GM06990 (cell line): ENCODE measurements at regions not wholly inside any gene's neighbourhood (a gene's known extent, or its start where the extent isn't known, plus 50 kb on each side); places are given as distances from the start of the nearest gene placed in this dataset.

Experiments used
- DNase-seq: peaks from one replicate; pipeline ENCODE4 v3.0.0-alpha.2; 2011; ENCODE audit not compliant: insufficient read length; ENCODE audit errors: extremely low read depth
- H3K27me3 ChIP-seq: replicated peaks from 2 replicates; pipeline ENCODE4 v1.6.0; 2011; ENCODE audit warnings: low read length; ENCODE audit not compliant: control insufficient read depth, insufficient read depth
- H3K36me3 ChIP-seq: 2 replicates; pipeline ENCODE4 v1.5.1; 2011; ENCODE audit warnings: low read length; ENCODE audit not compliant: control insufficient read depth, insufficient read depth
- H3K4me3 ChIP-seq: replicated peaks from 2 replicates; pipeline ENCODE4 v1.5.1; 2011; ENCODE audit warnings: low read depth, mild to moderate bottlenecking, control low read depth, low read length
- CTCF ChIP-seq: IDR thresholded peaks from 2 replicates; pipeline ENCODE4 v1.5.1; 2011; ENCODE audit warnings: low read length, control low read depth, mild to moderate bottlenecking, inconsistent platforms; ENCODE audit not compliant: insufficient read depth, poor library complexity, severe bottlenecking

- Histone ChIP-seq H3K4me3 (no peak overlapping the region), H3K27me3 (no peaks in the 10 kb centered on the region; the same call in 1 of the 2 replicates), H3K36me3 (no peaks in the 10 kb centered on the region)
- no peak for TF ChIP-seq CTCF
- DNase-seq: no peak
These were observed 49.9 kb upstream of the HS6ST1 start for GRCh38 chr2:128368437-128369107.

- Histone ChIP-seq H3K4me3 (no peak overlapping the region), H3K27me3 (no peaks in the 10 kb centered on the region), H3K36me3 (no peaks in the 10 kb centered on the region)
- no peak for TF ChIP-seq CTCF
- no peak for DNase-seq
These were observed 50.5 kb upstream of the HS6ST1 start for GRCh38 chr2:128369108-128369555.

- H3K36me3 ChIP-seq: no peaks in the 10 kb centered on the region
- TF ChIP-seq CTCF: no peak
- no peaks in the 10 kb centered on the region for H3K27me3 ChIP-seq
- H3K4me3 ChIP-seq: no peak overlapping the region
- DNase-seq: no peak
These were observed 51.2 kb upstream of the HS6ST1 start for GRCh38 chr2:128369602-128370467.

- no peaks in the 10 kb centered on the region; the same call in 1 of the 2 replicates for H3K27me3 ChIP-seq
- H3K36me3 ChIP-seq: no peaks in the 10 kb centered on the region
- TF ChIP-seq CTCF: no peak
- no peak overlapping the region for H3K4me3 ChIP-seq
- no peak for DNase-seq
These were observed 52.0 kb upstream of the HS6ST1 start for GRCh38 chr2:128370468-128371247.

GRCh38 chr2:128371248-128371630 is 52.6 kb upstream of the HS6ST1 start:
- TF ChIP-seq CTCF: no peak
- Histone ChIP-seq H3K4me3 (no peak overlapping the region), H3K36me3 (no peaks in the 10 kb centered on the region), H3K27me3 (no peaks in the 10 kb centered on the region; the same call in 1 of the 2 replicates)
- no peak for DNase-seq
